ENCODE measurements at regions not wholly inside any gene's neighbourhood (a gene's known extent, or its start where the extent isn't known, plus 50 kb on each side); places are given as distances from the start of the nearest gene placed in this dataset.
A peak's percentile ranks its signal among the peaks of the same experiment; 100 is the strongest.

GRCh38 chr20:22700367-22700766 lies 116.0 kb upstream of the FOXA2 start:
- H3K4me1 ChIP-seq, result peaks cover 3 to 14% of the 10 kb centered on the region in 2 donors
- intact Hi-C loops (cut with DNase I), result loop anchor here (5.0 kb wide), 1 partner anchor 97 kb away; no protein-coding TSS in a partner anchor
- no peaks in the 10 kb centered on the region for H3K27me3 ChIP-seq
- H3K36me3 ChIP-seq, result no peaks in the 10 kb centered on the region
- DNase-seq (ENCODE audit: low spot score in 2 of 2), result peak in 1 of 2 donors; percentile 79
- TF ChIP-seq CTCF (IDR thresholded peaks at IDR 0.05), result no peak
- H3K9me3 ChIP-seq, result no peaks in the 10 kb centered on the region
- no peak overlapping the region for H3K4me3 ChIP-seq
- H3K27ac ChIP-seq, result no peak overlapping the region

- Histone ChIP-seq H3K9me3 (no peaks in the 10 kb centered on the region), H3K4me3 (no peak overlapping the region), H3K4me1 (peaks cover 3 to 14% of the 10 kb centered on the region in 2 donors), H3K27me3 (no peaks in the 10 kb centered on the region), H3K36me3 (no peaks in the 10 kb centered on the region), H3K27ac (peak overlapping the region in 1 of 2 donors; percentile 2)
- intact Hi-C loops (cut with DNase I), result loop anchor here (5.0 kb wide), 1 partner anchor 96 kb away; no protein-coding TSS in a partner anchor
- no peak for TF ChIP-seq CTCF (IDR thresholded peaks at IDR 0.05)
- no peak for DNase-seq (ENCODE audit: low spot score in 2 of 2)
These were observed 117.4 kb upstream of the FOXA2 start for GRCh38 chr20:22701679-22702308.

GRCh38 chr20:22703843-22704242 lies 119.5 kb upstream of the FOXA2 start:
- Histone ChIP-seq H3K4me3 (no peak overlapping the region), H3K4me1 (peaks cover 3 to 14% of the 10 kb centered on the region in 2 donors), H3K36me3 (no peaks in the 10 kb centered on the region), H3K27me3 (no peaks in the 10 kb centered on the region), H3K9me3 (no peaks in the 10 kb centered on the region), H3K27ac (no peak overlapping the region)
- intact Hi-C loops (cut with DNase I), result loop anchor here (5.0 kb wide), 1 partner anchor 93 kb away; no protein-coding TSS in a partner anchor
- no peak for TF ChIP-seq CTCF (IDR thresholded peaks at IDR 0.05)
- no peak for DNase-seq (ENCODE audit: low spot score in 2 of 2)

GRCh38 chr20:22711971-22712755 lies 127.8 kb upstream of the FOXA2 start:
- Histone ChIP-seq H3K36me3 (no peaks in the 10 kb centered on the region), H3K27ac (no peak overlapping the region), H3K4me1 (peaks cover 0 to 8% of the 10 kb centered on the region in 2 donors), H3K9me3 (no peaks in the 10 kb centered on the region), H3K4me3 (no peak overlapping the region), H3K27me3 (no peaks in the 10 kb centered on the region)
- DNase-seq (ENCODE audit: low spot score in 2 of 2), result no peak
- intact Hi-C loops (cut with DNase I), result no loop called here
- TF ChIP-seq CTCF (IDR thresholded peaks at IDR 0.05), result no peak

- H3K27me3 ChIP-seq, result no peaks in the 10 kb centered on the region
- H3K36me3 ChIP-seq, result no peaks in the 10 kb centered on the region
- intact Hi-C loops (cut with DNase I), result no loop called here
- peaks cover 0 to 16% of the 10 kb centered on the region in 2 donors for H3K4me1 ChIP-seq
- peak overlapping the region in 1 of 2 donors; percentile 6 for H3K4me3 ChIP-seq
- peak overlapping the region; percentile 64 to 73 for H3K27ac ChIP-seq
- no peak for TF ChIP-seq CTCF (IDR thresholded peaks at IDR 0.05)
- no peak for DNase-seq (ENCODE audit: low spot score in 2 of 2)
- no peaks in the 10 kb centered on the region for H3K9me3 ChIP-seq
These were observed 132.5 kb upstream of the FOXA2 start for GRCh38 chr20:22716821-22717351.
